ENCODE measurements at regions not wholly inside any gene's neighbourhood (a gene's known extent, or its start where the extent isn't known, plus 50 kb on each side); places are given as distances from the start of the nearest gene placed in this dataset.

DNA sequence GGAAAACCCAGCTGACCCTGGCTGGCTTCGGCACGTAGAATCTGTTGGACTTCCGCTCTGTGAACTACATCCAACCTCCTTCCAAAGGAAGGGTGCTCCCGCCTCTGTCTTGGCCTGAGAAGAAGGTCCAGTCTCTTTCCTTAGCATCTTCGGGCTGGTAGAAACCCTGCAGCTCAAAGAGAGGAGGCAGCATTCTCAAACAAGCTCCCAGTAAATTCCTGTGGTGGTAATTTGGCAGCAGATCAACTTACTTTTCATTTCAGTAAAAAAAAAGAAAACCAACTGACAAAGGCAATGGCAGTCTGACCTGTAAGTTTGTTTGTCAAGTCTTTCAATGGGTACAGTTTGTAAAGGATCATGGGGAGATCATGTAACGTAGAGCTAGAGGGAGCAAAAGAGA is 176.7 kb downstream of the MED10 start (continued):
- TF ChIP-seq, protein P1, sequence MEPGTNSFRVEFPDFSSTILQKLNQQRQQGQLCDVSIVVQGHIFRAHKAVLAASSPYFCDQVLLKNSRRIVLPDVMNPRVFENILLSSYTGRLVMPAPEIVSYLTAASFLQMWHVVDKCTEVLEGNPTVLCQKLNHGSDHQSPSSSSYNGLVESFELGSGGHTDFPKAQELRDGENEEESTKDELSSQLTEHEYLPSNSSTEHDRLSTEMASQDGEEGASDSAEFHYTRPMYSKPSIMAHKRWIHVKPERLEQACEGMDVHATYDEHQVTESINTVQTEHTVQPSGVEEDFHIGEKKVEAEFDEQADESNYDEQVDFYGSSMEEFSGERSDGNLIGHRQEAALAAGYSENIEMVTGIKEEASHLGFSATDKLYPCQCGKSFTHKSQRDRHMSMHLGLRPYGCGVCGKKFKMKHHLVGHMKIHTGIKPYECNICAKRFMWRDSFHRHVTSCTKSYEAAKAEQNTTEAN (CRISPR knock-in tag; IDR thresholded peaks at IDR 0.05): no peak
- TF ChIP-seq ZNF416 (CRISPR knock-in tag; IDR thresholded peaks at IDR 0.05) (no peak), JUN (CRISPR knock-in tag; IDR thresholded peaks at IDR 0.05) (no peak), ZNF396 (CRISPR knock-in tag; IDR thresholded peaks at IDR 0.05; ENCODE audit: borderline replicate concordance) (no peak), CREB1 (CRISPR knock-in tag; IDR thresholded peaks at IDR 0.05) (no peak), ZNF121 (CRISPR knock-in tag; IDR thresholded peaks at IDR 0.05) (no peak), RORB (CRISPR knock-in tag; IDR thresholded peaks at IDR 0.05) (no peak), RELA (CRISPR knock-in tag; IDR thresholded peaks at IDR 0.05; ENCODE audit: borderline replicate concordance) (no peak), FOXK1 (CRISPR knock-in tag; IDR thresholded peaks at IDR 0.05) (no peak)
- TF ChIP-seq, protein P2, sequence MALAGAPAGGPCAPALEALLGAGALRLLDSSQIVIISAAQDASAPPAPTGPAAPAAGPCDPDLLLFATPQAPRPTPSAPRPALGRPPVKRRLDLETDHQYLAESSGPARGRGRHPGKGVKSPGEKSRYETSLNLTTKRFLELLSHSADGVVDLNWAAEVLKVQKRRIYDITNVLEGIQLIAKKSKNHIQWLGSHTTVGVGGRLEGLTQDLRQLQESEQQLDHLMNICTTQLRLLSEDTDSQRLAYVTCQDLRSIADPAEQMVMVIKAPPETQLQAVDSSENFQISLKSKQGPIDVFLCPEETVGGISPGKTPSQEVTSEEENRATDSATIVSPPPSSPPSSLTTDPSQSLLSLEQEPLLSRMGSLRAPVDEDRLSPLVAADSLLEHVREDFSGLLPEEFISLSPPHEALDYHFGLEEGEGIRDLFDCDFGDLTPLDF (CRISPR knock-in tag; IDR thresholded peaks at IDR 0.05): no peak
- TF ChIP-seq, protein P3, sequence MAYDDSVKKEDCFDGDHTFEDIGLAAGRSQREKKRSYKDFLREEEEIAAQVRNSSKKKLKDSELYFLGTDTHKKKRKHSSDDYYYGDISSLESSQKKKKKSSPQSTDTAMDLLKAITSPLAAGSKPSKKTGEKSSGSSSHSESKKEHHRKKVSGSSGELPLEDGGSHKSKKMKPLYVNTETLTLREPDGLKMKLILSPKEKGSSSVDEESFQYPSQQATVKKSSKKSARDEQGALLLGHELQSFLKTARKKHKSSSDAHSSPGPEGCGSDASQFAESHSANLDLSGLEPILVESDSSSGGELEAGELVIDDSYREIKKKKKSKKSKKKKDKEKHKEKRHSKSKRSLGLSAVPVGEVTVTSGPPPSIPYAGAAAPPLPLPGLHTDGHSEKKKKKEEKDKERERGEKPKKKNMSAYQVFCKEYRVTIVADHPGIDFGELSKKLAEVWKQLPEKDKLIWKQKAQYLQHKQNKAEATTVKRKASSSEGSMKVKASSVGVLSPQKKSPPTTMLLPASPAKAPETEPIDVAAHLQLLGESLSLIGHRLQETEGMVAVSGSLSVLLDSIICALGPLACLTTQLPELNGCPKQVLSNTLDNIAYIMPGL (CRISPR knock-in tag; IDR thresholded peaks at IDR 0.05): no peak

DNA sequence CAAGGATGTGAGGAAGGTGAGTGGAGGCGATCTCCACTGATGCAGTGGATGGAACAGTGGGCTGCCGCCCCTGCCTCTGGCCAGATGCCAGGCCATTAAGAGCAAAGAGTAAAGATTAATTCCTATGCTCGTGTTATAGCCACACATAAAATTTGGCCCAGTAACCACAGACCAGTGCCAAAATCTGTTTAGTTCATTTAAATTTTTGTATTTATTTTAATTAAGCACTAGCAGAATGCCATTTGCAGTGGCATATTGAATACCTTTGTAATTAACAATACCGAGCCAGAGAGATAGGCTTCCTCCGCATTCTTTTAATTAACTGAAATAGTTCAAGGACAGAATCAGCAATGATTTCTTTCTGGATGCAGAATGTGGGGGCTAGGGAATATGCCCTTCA is 179.8 kb downstream of the MED10 start:
- POLR2A ChIA-PET: no interaction called here
- TF ChIP-seq CREB1 (CRISPR knock-in tag; IDR thresholded peaks at IDR 0.05): no peak
- TF ChIP-seq MXD4 (CRISPR knock-in tag; IDR thresholded peaks at IDR 0.05; ENCODE audit: borderline replicate concordance): no peak
- no peak for TF ChIP-seq ZNF423 (CRISPR knock-in tag; IDR thresholded peaks at IDR 0.05)
- TF ChIP-seq, protein P4, sequence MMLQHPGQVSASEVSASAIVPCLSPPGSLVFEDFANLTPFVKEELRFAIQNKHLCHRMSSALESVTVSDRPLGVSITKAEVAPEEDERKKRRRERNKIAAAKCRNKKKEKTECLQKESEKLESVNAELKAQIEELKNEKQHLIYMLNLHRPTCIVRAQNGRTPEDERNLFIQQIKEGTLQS (CRISPR knock-in tag; conservative IDR thresholded peaks at IDR 0.05): no peak
- TF ChIP-seq GTF2I (CRISPR knock-in tag; conservative IDR thresholded peaks at IDR 0.05): no peak
- TF ChIP-seq, protein P5, sequence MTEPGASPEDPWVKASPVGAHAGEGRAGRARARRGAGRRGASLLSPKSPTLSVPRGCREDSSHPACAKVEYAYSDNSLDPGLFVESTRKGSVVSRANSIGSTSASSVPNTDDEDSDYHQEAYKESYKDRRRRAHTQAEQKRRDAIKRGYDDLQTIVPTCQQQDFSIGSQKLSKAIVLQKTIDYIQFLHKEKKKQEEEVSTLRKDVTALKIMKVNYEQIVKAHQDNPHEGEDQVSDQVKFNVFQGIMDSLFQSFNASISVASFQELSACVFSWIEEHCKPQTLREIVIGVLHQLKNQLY (CRISPR knock-in tag; IDR thresholded peaks at IDR 0.05): no peak
- TF ChIP-seq TEAD4 (CRISPR knock-in tag; IDR thresholded peaks at IDR 0.05): no peak
- TF ChIP-seq CREM (CRISPR knock-in tag; IDR thresholded peaks at IDR 0.05): no peak
- TF ChIP-seq RORB (CRISPR knock-in tag; IDR thresholded peaks at IDR 0.05): no peak
- TF ChIP-seq, protein P6, sequence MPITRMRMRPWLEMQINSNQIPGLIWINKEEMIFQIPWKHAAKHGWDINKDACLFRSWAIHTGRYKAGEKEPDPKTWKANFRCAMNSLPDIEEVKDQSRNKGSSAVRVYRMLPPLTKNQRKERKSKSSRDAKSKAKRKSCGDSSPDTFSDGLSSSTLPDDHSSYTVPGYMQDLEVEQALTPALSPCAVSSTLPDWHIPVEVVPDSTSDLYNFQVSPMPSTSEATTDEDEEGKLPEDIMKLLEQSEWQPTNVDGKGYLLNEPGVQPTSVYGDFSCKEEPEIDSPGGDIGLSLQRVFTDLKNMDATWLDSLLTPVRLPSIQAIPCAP (CRISPR knock-in tag; IDR thresholded peaks at IDR 0.05): no peak
- no peak for TF ChIP-seq RELA (CRISPR knock-in tag; IDR thresholded peaks at IDR 0.05; ENCODE audit: borderline replicate concordance)
- no peak for TF ChIP-seq ZNF138 (CRISPR knock-in tag; conservative IDR thresholded peaks at IDR 0.05)
- TF ChIP-seq NFATC4 (CRISPR knock-in tag; IDR thresholded peaks at IDR 0.05): no peak
- TF ChIP-seq, protein P7, sequence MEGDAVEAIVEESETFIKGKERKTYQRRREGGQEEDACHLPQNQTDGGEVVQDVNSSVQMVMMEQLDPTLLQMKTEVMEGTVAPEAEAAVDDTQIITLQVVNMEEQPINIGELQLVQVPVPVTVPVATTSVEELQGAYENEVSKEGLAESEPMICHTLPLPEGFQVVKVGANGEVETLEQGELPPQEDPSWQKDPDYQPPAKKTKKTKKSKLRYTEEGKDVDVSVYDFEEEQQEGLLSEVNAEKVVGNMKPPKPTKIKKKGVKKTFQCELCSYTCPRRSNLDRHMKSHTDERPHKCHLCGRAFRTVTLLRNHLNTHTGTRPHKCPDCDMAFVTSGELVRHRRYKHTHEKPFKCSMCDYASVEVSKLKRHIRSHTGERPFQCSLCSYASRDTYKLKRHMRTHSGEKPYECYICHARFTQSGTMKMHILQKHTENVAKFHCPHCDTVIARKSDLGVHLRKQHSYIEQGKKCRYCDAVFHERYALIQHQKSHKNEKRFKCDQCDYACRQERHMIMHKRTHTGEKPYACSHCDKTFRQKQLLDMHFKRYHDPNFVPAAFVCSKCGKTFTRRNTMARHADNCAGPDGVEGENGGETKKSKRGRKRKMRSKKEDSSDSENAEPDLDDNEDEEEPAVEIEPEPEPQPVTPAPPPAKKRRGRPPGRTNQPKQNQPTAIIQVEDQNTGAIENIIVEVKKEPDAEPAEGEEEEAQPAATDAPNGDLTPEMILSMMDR (IDR thresholded peaks at IDR 0.05): no peak
- no peak for TF ChIP-seq NFE2L1 (CRISPR knock-in tag; IDR thresholded peaks at IDR 0.05)
- TF ChIP-seq SMAD3 (CRISPR knock-in tag; IDR thresholded peaks at IDR 0.05; ENCODE audit: borderline replicate concordance): no peak
- TF ChIP-seq, protein P8, sequence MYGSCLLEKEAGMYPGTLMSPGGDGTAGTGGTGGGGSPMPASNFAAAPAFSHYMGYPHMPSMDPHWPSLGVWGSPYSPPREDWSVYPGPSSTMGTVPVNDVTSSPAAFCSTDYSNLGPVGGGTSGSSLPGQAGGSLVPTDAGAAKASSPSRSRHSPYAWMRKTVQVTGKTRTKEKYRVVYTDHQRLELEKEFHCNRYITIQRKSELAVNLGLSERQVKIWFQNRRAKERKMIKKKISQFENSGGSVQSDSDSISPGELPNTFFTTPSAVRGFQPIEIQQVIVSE (CRISPR knock-in tag; IDR thresholded peaks at IDR 0.05; ENCODE audit: borderline replicate concordance): no peak
- no peak for TF ChIP-seq NR2C2 (CRISPR knock-in tag; IDR thresholded peaks at IDR 0.05)
- no peak for TF ChIP-seq KAT7 (CRISPR knock-in tag; IDR thresholded peaks at IDR 0.05; ENCODE audit: borderline replicate concordance)
- DNase-seq (ENCODE audit: low spot score) (no peak), ATAC-seq (no peak)
- Mint-ChIP-seq H3K27ac (no peak overlapping the region), H3K4me3 (no peak overlapping the region), H3K4me1 (peaks cover 29% of the 10 kb centered on the region), H3K27me3 (ENCODE audit: low read depth) (peaks cover 5% of the 10 kb centered on the region), H3K36me3 (peaks cover 7% of the 10 kb centered on the region), H3K9me3 (peaks cover 23% of the 10 kb centered on the region)
- CTCF ChIA-PET: no interaction called here
